GM12878 (cell line): ENCODE measurements at regions not wholly inside any gene's neighbourhood (a gene's known extent, or its start where the extent isn't known, plus 50 kb on each side); places are given as distances from the start of the nearest gene placed in this dataset.

Source experiments
- ATAC-seq: fragments of 200-7000 bp; cut with Tn5 transposase; 3 replicates; pipeline ENCODE4 v1.9.1; 2020; ENCODE audit warnings: mild to moderate bottlenecking, moderate library complexity
- BruUV-seq: library from RNA; stranded (reverse); fragments of 400-500 nt; replicated peaks from 2 replicates; lab custom pipeline; 2021; lab: Mats Ljungman, UMichigan
- CTCF ChIA-PET: fragments of 300-600 bp; sonication (Branson Sonifier 250); formaldehyde crosslinking; extraction: SDS; loops from one replicate; lab custom pipeline; 2021; ENCODE audit warnings: inconsistent platforms; lab: Yijun Ruan, JAX
- POLR2A ChIA-PET: fragments of 350-600 bp; formaldehyde crosslinking; extraction: SDS; loops from one replicate; lab custom pipeline; 2021; ENCODE audit warnings: inconsistent platforms; lab: Charles Lee
- RAD21 ChIA-PET: fragments of 300-600 bp; sonication (Branson Sonifier 250); formaldehyde crosslinking; loops from one replicate; lab custom pipeline; 2023; ENCODE audit warnings: antibody characterized with exemption; ENCODE audit not compliant: unreplicated experiment; lab: Charles Lee
- SMC1A ChIA-PET: fragments of 300-600 bp; sonication (Branson Sonifier 250); formaldehyde crosslinking; loops from one replicate; lab custom pipeline; 2023; ENCODE audit not compliant: unreplicated experiment, uncharacterized antibody; lab: Charles Lee
- DNase-seq: peaks from one replicate; pipeline ENCODE4 v3.0.0-alpha.2; 2011; ENCODE audit warnings: low read depth, low spot score
- FAIRE-seq: peaks from 3 replicates; lab custom pipeline; 2011; peaks lifted over from hg19 to GRCh38; lab: Jason Lieb, UNC
- H2AFZ ChIP-seq: 2 replicates; pipeline ENCODE4 v1.6.0; 2011; ENCODE audit warnings: low read depth, low read length, control low read depth; ENCODE audit not compliant: control insufficient read depth
- H3K27ac ChIP-seq: 2 replicates; pipeline ENCODE4 v1.5.1; 2011; ENCODE audit warnings: control low read depth; ENCODE audit not compliant: control insufficient read depth, insufficient read depth
- H3K27me3 ChIP-seq, 2 experiments: replicated peaks in 1 of 2; 2 replicates each; pipeline versions ENCODE4 v1.6.0 to v1.6.1; 2011; ENCODE audit warnings: low read length in 1 of 2; ENCODE audit not compliant: control insufficient read depth in 2 of 2, insufficient read depth in 2 of 2
- H3K36me3 ChIP-seq, 2 experiments: 2 replicates each; pipeline ENCODE4 v1.5.1; 2011; ENCODE audit warnings: low read length in 1 of 2; ENCODE audit not compliant: control insufficient read depth in 2 of 2, insufficient read depth in 2 of 2
- H3K4me1 ChIP-seq: 2 replicates; pipeline ENCODE4 v1.6.1; 2011; ENCODE audit warnings: mild to moderate bottlenecking, low read length, moderate library complexity, mixed read lengths; ENCODE audit not compliant: control insufficient read depth, insufficient read depth
- H3K4me2 ChIP-seq: 2 replicates; pipeline ENCODE4 v1.6.0; 2011; ENCODE audit warnings: control low read depth; ENCODE audit not compliant: control insufficient read depth, insufficient read depth
- H3K4me3 ChIP-seq: fragments of 200-600 bp; sonication (generic); 2 replicates; pipeline ENCODE4 v1.5.1; 2016
- H3K79me2 ChIP-seq: 2 replicates; pipeline ENCODE4 v1.6.0; 2011; ENCODE audit warnings: low read length; ENCODE audit not compliant: control insufficient read depth, insufficient read depth
- H3K9ac ChIP-seq: 2 replicates; pipeline ENCODE4 v1.8.0; 2011; ENCODE audit warnings: low read length, control low read depth, mixed read lengths; ENCODE audit not compliant: control insufficient read depth, insufficient read depth
- H3K9me3 ChIP-seq: replicated peaks from 3 replicates; pipeline ENCODE4 v1.5.1; 2011; ENCODE audit warnings: mild to moderate bottlenecking, low read length; ENCODE audit not compliant: control insufficient read depth, insufficient read depth
- H4K20me1 ChIP-seq: 2 replicates; pipeline ENCODE4 v1.6.0; 2011; ENCODE audit not compliant: control insufficient read depth, insufficient read depth
- BMI1 ChIP-seq: fragments of 450-650 bp; IDR thresholded peaks from 2 replicates; pipeline ENCODE4 v1.6.1; 2016; ENCODE audit warnings: mild to moderate bottlenecking, moderate library complexity, borderline replicate concordance
- ELK1 ChIP-seq: IDR thresholded peaks from 2 replicates; pipeline ENCODE4 v1.6.1; 2012; ENCODE audit warnings: low read depth, low read length, improper control_type of control experiment
- EP300 ChIP-seq, 2 experiments: fragments of 150-350 bp in 1 of 2; IDR thresholded peaks; 2 replicates each; pipeline ENCODE4 v1.6.1; 2011 to 2012; ENCODE audit warnings: low read depth in 2 of 2, low read length in 2 of 2, borderline replicate concordance in 1 of 2, improper control_type of control experiment in 1 of 2, inconsistent platforms in 1 of 2; ENCODE audit not compliant: control insufficient read depth in 1 of 2
- KLF5 ChIP-seq: fragments of 450-650 bp; IDR thresholded peaks from 2 replicates; pipeline ENCODE4 v1.6.1; 2014; ENCODE audit warnings: mild to moderate bottlenecking; ENCODE audit not compliant: partially characterized antibody
- LARP7 ChIP-seq: fragments of 450-650 bp; IDR thresholded peaks from 2 replicates; pipeline ENCODE4 v1.6.1; 2017; ENCODE audit warnings: mild to moderate bottlenecking
- SKIL ChIP-seq: fragments of 450-650 bp; IDR thresholded peaks from 2 replicates; pipeline ENCODE4 v1.6.1; 2017; ENCODE audit warnings: mild to moderate bottlenecking, low read depth, inconsistent platforms; ENCODE audit not compliant: poor library complexity, severe bottlenecking
- SMAD1 ChIP-seq: fragments of 450-650 bp; IDR thresholded peaks from 2 replicates; pipeline ENCODE4 v1.6.1; 2018; ENCODE audit warnings: mild to moderate bottlenecking, low read depth; ENCODE audit not compliant: partially characterized antibody
- TCF12 ChIP-seq: IDR thresholded peaks from 2 replicates; pipeline ENCODE4 v1.6.1; 2011; ENCODE audit warnings: low read depth, mild to moderate bottlenecking, low read length
- ZBTB33 ChIP-seq: fragments of 450-650 bp; IDR thresholded peaks from 2 replicates; pipeline ENCODE4 v1.6.1; 2017; ENCODE audit warnings: mild to moderate bottlenecking
- ZNF24 ChIP-seq: fragments of 450-650 bp; IDR thresholded peaks from 2 replicates; pipeline ENCODE4 v1.6.1; 2017; ENCODE audit warnings: antibody characterized with exemption, mild to moderate bottlenecking
- WGBS: methylation state at CpG from one replicate; pipeline ENCODE4 v1.1.6; 2016; ENCODE audit warnings: low lambda C conversion rate; ENCODE audit not compliant: insufficient replicate concordance, insufficient coverage; ENCODE audit errors: missing lambda C conversion rate; 5-methylcytosine and 5-hydroxymethylcytosine counted together
- in situ Hi-C: fragments of 300-500 bp; cut with MboI; formaldehyde crosslinking; loops from 9 replicates; pipeline ENCODE4 v1.14.3; 2018; ENCODE audit warnings: mixed read lengths
- intact Hi-C: fragments of 100-400 bp; cut with micrococcal nuclease; formaldehyde crosslinking; loops from one replicate; pipeline ENCODE4 v1.14.2; 2022; ENCODE audit not compliant: unreplicated experiment

GRCh38 chr9:115400796-115401195, 282.8 kb upstream of the TNC start:
- intact Hi-C loops: no loop called here
- no peaks in the 10 kb centered on the region for H3K9me3 ChIP-seq
- in situ Hi-C loops: no loop called here
- no peaks in the 10 kb centered on the region for H3K4me1 ChIP-seq
- no peaks in the 10 kb centered on the region for H3K79me2 ChIP-seq
- ChIA-PET POLR2A (no interaction called here), SMC1A (no interaction called here), CTCF (interaction anchor here (2.0 kb wide), 1 partner anchor 11 kb away, joined by 4 read pairs; no protein-coding TSS in a partner anchor), RAD21 (no interaction called here)
- no peak overlapping the region for H3K27ac ChIP-seq
- no peaks in the 10 kb centered on the region for H4K20me1 ChIP-seq
- no peak overlapping the region for H2AFZ ChIP-seq
- FAIRE-seq (no peak), DNase-seq (no peak), ATAC-seq (no peak)
- H3K4me2 ChIP-seq: no peak overlapping the region
- no peaks in the 10 kb centered on the region for H3K27me3 ChIP-seq
- BruUV-seq: no TSS peak
- no peak overlapping the region for H3K4me3 ChIP-seq
- WGBS: 12% methylated on average over 3 of the region's 3 CpGs
- no peak overlapping the region for H3K9ac ChIP-seq
- H3K36me3 ChIP-seq: no peaks in the 10 kb centered on the region
- TF ChIP-seq ELK1 (no peak), BMI1 (no peak), SMAD1 (no peak), TCF12 (no peak)
- TF ChIP-seq, all 136 proteins: peak for 0

- CTCF ChIA-PET: interaction anchor here (2.0 kb wide), 1 partner anchor 9 kb away, joined by 4 read pairs; no protein-coding TSS in a partner anchor
- POLR2A ChIA-PET: interaction anchor here (0.6 to 0.7 kb wide), 2 partner anchors 20 to 278 kb away, joined by 4 to 5 read pairs; no protein-coding TSS in a partner anchor
- Histone ChIP-seq H3K79me2 (no peaks in the 10 kb centered on the region), H3K4me2 (no peak overlapping the region), H3K4me3 (no peak overlapping the region), H4K20me1 (no peaks in the 10 kb centered on the region), H3K36me3 (no peaks in the 10 kb centered on the region), H3K9ac (no peak overlapping the region), H3K4me1 (no peaks in the 10 kb centered on the region), H3K27me3 (no peaks in the 10 kb centered on the region), H3K27ac (no peak overlapping the region), H2AFZ (no peak overlapping the region), H3K9me3 (no peaks in the 10 kb centered on the region)
- RAD21 ChIA-PET: interaction anchor here (1.8 kb wide), 1 partner anchor 9 kb away, joined by 4 read pairs; no protein-coding TSS in a partner anchor
- FAIRE-seq (no peak), ATAC-seq (no peak), DNase-seq (no peak)
- SMC1A ChIA-PET: interaction anchor here (1.0 kb wide), 1 partner anchor 122 kb away, joined by 3 read pairs; no protein-coding TSS in a partner anchor
- intact Hi-C loops: no loop called here
- WGBS: 11% methylated on average over 3 of the region's 3 CpGs
- no TSS peak for BruUV-seq
- in situ Hi-C loops: no loop called here
- no peak for TF ChIP-seq ZBTB33
- TF ChIP-seq KLF5: no peak
- TF ChIP-seq SKIL: no peak
- TF ChIP-seq LARP7: no peak
- TF ChIP-seq ZNF24: no peak
- TF ChIP-seq EP300 (IDR thresholded peaks at IDR 0.05; ENCODE audit: borderline replicate concordance in 1 of 2, control insufficient read depth in 1 of 2, low read depth in 2 of 2, low read length in 2 of 2): no peak
Measured at GRCh38 chr9:115401756-115402327, 283.9 kb upstream of the TNC start.
